HepG2 (cell line): ENCODE measurements at regions not wholly inside any gene's neighbourhood (a gene's known extent, or its start where the extent isn't known, plus 50 kb on each side); places are given as distances from the start of the nearest gene placed in this dataset.
A peak's percentile ranks its signal among the peaks of the same experiment; 100 is the strongest.

ENCODE experiments used
- GATAD1 ChIP-seq: IDR thresholded peaks from 2 replicates; pipeline ENCODE4 v1.6.1; 2016; ENCODE audit warnings: missing genetic modification reagents, missing compliant biosample characterization
- KDM1A ChIP-seq: IDR thresholded peaks from 2 replicates; pipeline ENCODE4 v1.6.1; 2016; ENCODE audit warnings: missing compliant biosample characterization
- NKX3-1 ChIP-seq: sonication (generic); formaldehyde crosslinking; IDR thresholded peaks from 2 replicates; pipeline ENCODE4 v1.5.0; 2020; ENCODE audit warnings: missing genetic modification reagents
- NR2F6 ChIP-seq, 2 experiments: IDR thresholded peaks; 2 replicates each; pipeline ENCODE4 v1.6.1; 2016; ENCODE audit warnings: antibody characterized with exemption in 1 of 2, mild to moderate bottlenecking in 1 of 2
- SKI ChIP-seq: fragments of 450-650 bp; IDR thresholded peaks from one replicate; pipeline ENCODE4 v1.6.1; 2018; ENCODE audit warnings: mild to moderate bottlenecking; ENCODE audit not compliant: partially characterized antibody
- ZBTB42 ChIP-seq: sonication (generic); formaldehyde crosslinking; IDR thresholded peaks from 2 replicates; pipeline ENCODE4 v1.5.0; 2020; ENCODE audit warnings: mild to moderate bottlenecking, missing genetic modification reagents
- TF ChIP-seq, protein P1 (sequence below): sonication (generic); formaldehyde crosslinking; IDR thresholded peaks from one replicate; pipeline ENCODE4 v1.5.1; 2020; ENCODE audit warnings: mild to moderate bottlenecking, missing genetic modification reagents; ENCODE audit errors: not compliant biosample characterization

DNA sequence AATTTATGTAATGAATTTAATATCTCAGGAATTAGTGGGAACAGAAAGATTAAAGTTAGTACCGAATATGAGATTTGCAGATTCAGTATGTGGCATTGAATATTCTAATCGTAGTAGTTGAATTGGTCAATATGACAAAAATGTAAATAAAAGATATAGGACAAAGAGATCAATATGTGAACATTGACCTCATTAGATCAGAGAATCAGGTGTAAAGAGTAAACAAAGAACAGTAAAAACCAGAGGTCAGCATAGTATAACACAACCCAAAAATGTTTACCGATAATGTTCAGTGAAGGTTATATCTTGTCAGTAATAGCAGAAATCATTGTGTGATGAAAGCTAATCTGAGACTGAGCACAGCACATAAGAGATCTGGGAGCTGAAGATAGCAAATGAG, 152.0 kb downstream of the FAM83B start (continued):
- TF ChIP-seq, protein P1, sequence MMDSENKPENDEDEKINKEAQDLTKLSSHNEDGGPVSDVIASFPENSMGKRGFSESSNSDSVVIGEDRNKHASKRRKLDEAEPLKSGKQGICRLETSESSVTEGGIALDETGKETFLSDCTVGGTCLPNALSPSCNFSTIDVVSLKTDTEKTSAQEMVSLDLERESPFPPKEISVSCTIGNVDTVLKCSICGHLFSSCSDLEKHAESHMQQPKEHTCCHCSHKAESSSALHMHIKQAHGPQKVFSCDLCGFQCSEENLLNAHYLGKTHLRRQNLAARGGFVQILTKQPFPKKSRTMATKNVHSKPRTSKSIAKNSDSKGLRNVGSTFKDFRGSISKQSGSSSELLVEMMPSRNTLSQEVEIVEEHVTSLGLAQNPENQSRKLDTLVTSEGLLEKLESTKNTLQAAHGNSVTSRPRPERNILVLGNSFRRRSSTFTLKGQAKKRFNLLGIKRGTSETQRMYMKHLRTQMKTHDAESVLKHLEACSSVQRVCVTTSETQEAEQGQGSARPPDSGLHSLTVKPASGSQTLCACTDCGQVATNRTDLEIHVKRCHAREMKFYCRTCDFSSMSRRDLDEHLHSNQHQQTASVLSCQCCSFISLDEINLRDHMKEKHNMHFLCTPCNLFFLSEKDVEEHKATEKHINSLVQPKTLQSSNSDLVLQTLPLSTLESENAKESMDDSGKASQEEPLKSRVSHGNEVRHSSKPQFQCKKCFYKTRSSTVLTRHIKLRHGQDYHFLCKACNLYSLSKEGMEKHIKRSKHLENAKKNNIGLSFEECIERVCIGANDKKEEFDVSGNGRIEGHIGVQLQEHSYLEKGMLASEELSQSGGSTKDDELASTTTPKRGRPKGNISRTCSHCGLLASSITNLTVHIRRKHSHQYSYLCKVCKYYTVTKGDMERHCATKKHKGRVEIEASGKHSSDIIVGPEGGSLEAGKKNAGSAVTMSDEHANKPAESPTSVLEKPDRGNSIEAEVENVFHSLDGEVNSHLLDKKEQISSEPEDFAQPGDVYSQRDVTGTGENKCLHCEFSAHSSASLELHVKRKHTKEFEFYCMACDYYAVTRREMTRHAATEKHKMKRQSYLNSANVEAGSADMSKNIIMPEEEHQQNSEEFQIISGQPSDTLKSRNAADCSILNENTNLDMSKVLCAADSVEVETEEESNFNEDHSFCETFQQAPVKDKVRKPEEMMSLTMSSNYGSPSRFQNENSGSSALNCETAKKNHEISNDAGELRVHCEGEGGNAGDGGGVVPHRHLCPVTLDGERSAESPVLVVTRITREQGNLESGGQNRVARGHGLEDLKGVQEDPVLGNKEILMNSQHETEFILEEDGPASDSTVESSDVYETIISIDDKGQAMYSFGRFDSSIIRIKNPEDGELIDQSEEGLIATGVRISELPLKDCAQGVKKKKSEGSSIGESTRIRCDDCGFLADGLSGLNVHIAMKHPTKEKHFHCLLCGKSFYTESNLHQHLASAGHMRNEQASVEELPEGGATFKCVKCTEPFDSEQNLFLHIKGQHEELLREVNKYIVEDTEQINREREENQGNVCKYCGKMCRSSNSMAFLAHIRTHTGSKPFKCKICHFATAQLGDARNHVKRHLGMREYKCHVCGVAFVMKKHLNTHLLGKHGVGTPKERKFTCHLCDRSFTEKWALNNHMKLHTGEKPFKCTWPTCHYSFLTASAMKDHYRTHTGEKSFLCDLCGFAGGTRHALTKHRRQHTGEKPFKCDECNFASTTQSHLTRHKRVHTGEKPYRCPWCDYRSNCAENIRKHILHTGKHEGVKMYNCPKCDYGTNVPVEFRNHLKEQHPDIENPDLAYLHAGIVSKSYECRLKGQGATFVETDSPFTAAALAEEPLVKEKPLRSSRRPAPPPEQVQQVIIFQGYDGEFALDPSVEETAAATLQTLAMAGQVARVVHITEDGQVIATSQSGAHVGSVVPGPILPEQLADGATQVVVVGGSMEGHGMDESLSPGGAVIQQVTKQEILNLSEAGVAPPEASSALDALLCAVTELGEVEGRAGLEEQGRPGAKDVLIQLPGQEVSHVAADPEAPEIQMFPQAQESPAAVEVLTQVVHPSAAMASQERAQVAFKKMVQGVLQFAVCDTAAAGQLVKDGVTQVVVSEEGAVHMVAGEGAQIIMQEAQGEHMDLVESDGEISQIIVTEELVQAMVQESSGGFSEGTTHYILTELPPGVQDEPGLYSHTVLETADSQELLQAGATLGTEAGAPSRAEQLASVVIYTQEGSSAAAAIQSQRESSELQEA (CRISPR knock-in tag) = no peak
- no peak for TF ChIP-seq ZBTB42 (CRISPR knock-in tag)
- no peak for TF ChIP-seq SKI
- TF ChIP-seq KDM1A (CRISPR knock-in tag) = no peak
- 0 out of 2 replicates have a peak, but pooled peaks have one; percentile 19 for TF ChIP-seq NR2F6 (IDR thresholded peaks at IDR 0.05)
- no peak for TF ChIP-seq NR2F6 (CRISPR knock-in tag; IDR thresholded peaks at IDR 0.05)
- no peak for TF ChIP-seq NKX3-1 (CRISPR knock-in tag)
- no peak for TF ChIP-seq GATAD1 (CRISPR knock-in tag)
